Thymus (tissue), 11 donors: ENCODE measurements at regions not wholly inside any gene's neighbourhood (a gene's known extent, or its start where the extent isn't known, plus 50 kb on each side); places are given as distances from the start of the nearest gene placed in this dataset.

ENCODE experiments used
- DNase-seq, 9 donors: peaks; one replicate each; pipeline ENCODE4 v3.0.0-alpha.2; 2013; ENCODE audit warnings: low spot score in 9 of 9, low read depth in 6 of 9, missing footprints in 1 of 9
- H3K27ac ChIP-seq, 2 donors: one replicate each; pipeline ENCODE4 v1.5.1; 2013; ENCODE audit warnings: control low read depth in 1 of 2, low read depth in 1 of 2, low read length in 1 of 2, mild to moderate bottlenecking in 1 of 2, moderate library complexity in 1 of 2
- H3K27me3 ChIP-seq, 2 donors: one replicate each; pipeline ENCODE4 v1.5.1; 2013; ENCODE audit warnings: low read length in 1 of 2; ENCODE audit not compliant: control insufficient read depth in 2 of 2, insufficient read depth in 1 of 2
- H3K36me3 ChIP-seq, 2 donors: one replicate each; pipeline ENCODE4 v1.5.1; 2013; ENCODE audit warnings: low read length in 1 of 2, mild to moderate bottlenecking in 1 of 2, moderate library complexity in 1 of 2; ENCODE audit not compliant: control insufficient read depth in 2 of 2, insufficient read depth in 2 of 2
- H3K4me1 ChIP-seq, 2 donors: one replicate each; pipeline ENCODE4 v1.5.1; 2013; ENCODE audit warnings: low read length in 2 of 2; ENCODE audit not compliant: control insufficient read depth in 2 of 2, insufficient read depth in 2 of 2
- H3K4me3 ChIP-seq, 2 donors: one replicate each; pipeline ENCODE4 v1.5.1; 2013; ENCODE audit warnings: low read length in 2 of 2, control low read depth in 1 of 2, mild to moderate bottlenecking in 1 of 2
- H3K9me3 ChIP-seq, 2 donors: one replicate each; pipeline ENCODE4 v1.5.1; 2013; ENCODE audit warnings: low read length in 1 of 2, mild to moderate bottlenecking in 1 of 2; ENCODE audit not compliant: control insufficient read depth in 2 of 2, insufficient read depth in 1 of 2
- WGBS: extraction: QIAGEN DNeasy Blood & Tissue Kit; methylation state at CpG from one replicate; pipeline ENCODE4 v1.1.7; 2013; 5-methylcytosine and 5-hydroxymethylcytosine counted together
- donor health status: healthy.

DNA sequence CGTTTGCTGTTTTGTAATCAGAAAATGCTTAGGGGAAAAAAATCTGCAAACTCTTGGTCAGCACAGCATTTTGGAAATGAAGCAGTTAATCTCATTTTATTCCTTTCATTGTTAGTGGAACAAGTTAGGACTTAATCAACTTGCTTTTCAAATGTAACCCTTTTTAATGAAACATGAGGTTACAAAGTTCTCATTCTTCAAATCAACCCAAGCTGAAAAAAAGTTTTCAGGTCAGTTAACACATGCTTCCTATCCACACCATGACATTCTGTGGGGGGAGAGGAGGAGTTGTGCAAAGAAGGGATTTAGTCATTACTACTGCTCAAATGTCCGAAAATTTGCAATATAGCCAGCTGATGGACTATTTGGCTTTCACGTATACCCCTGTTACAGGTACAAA, 283.2 kb upstream of the LYPLAL1 start:
- Histone ChIP-seq H3K4me1 (no peaks in the 10 kb centered on the region), H3K36me3 (no peaks in the 10 kb centered on the region), H3K4me3 (no peak overlapping the region), H3K9me3 (no peaks in the 10 kb centered on the region), H3K27me3 (no peaks in the 10 kb centered on the region), H3K27ac (no peak overlapping the region)
- WGBS: 92% methylated on average over 3 of the region's 3 CpGs
- no peak for DNase-seq

DNA sequence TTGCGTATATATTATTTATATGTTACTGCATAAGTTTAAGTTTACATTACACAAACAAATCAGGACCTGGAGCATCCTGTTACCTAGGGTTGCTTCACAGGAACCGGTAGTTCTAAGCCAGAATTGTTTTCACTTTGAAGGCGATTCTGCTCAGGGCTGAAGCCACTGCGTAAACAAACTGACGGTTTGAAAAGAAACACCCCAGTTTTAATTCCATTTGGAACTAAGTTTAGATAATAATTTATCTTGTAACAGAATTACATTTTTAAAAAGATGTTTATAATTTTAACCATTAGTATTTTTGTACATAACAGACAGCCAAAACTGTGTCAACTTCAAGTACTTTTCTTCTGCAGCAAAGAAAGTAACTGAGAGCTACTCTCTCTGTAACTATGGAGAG, 282.1 kb upstream of the LYPLAL1 start:
- Histone ChIP-seq H3K27me3 (no peaks in the 10 kb centered on the region), H3K9me3 (no peaks in the 10 kb centered on the region), H3K4me3 (no peak overlapping the region), H3K36me3 (no peaks in the 10 kb centered on the region), H3K4me1 (no peaks in the 10 kb centered on the region), H3K27ac (no peak overlapping the region)
- WGBS: 79% methylated on average over 5 of the region's 5 CpGs
- no peak for DNase-seq

DNA sequence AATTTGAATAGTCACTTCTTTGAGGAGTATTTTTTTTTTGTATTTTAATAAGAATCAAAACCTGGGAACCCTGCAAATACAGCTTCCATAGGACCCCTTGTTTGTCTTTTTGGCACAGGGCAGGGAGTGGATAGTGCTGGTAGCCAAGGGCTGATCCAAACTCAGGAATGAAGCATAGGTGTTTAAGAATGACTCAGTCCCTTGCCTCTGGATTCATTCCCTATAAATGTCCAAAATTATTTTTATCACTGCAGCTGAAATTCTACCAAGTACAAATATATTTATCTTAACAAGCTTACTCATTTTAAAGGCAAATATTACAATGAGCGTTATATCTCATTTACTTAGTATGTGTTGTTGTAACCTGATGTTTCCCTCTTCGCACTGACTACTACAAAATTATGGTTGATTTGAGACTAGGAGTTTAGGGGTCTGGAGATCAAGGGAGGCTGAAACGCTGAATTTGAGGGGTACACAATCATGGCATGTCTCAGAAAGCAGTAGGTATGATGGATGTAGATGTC, 278.6 kb upstream of the LYPLAL1 start:
- 89% methylated on average over 3 of the region's 3 CpGs for WGBS
- H3K4me3 ChIP-seq: no peak overlapping the region
- no peaks in the 10 kb centered on the region for H3K36me3 ChIP-seq
- H3K27ac ChIP-seq: no peak overlapping the region
- no peaks in the 10 kb centered on the region for H3K4me1 ChIP-seq
- no peaks in the 10 kb centered on the region for H3K27me3 ChIP-seq
- H3K9me3 ChIP-seq: no peaks in the 10 kb centered on the region
- no peak for DNase-seq

DNA sequence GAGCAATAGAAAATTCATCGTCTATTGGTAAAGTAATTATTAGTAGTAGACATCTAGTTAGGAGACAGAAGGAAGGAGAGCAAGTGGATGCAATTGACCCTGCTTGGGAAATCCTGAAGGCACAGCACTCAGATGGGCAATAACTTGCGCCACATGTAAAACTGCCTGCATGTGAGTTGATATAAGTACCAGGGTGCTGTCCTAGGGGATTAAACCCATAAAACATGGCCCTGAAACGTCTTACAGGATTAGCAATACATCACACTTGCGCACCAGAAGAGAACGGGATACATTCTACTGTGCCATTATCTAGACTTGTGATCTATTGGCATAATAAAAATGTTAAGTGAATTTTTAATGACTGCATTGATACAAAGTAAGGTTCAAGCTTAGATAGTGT, 277.5 kb upstream of the LYPLAL1 start:
- 85% methylated on average over 5 of the region's 5 CpGs for WGBS

DNA sequence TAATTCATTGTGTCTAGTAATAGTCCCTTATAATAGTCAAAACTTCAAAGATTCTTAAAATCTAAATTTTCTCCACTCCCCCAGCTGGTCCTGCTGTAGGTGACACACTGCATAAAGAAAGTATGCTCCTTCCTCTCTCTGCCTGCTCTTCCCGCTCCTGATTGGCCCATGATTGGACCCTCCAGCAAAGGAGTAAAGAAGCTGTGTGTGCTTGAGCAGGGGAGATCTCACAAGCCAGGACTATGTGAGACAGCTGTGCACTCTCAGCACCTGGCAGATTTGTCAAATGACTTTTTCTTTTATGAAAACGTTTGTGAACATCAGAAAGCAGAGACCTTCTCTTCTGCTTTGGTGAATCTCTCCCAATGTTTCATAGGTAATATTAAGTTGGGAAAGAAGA, 274.8 kb upstream of the LYPLAL1 start:
- H3K36me3 ChIP-seq: no peaks in the 10 kb centered on the region
- no peaks in the 10 kb centered on the region for H3K27me3 ChIP-seq
- H3K9me3 ChIP-seq: no peaks in the 10 kb centered on the region
- no peak for DNase-seq
- WGBS: 70% methylated on average over 2 of the region's 2 CpGs
- H3K4me3 ChIP-seq: no peak overlapping the region
- H3K27ac ChIP-seq: no peak overlapping the region
- no peaks in the 10 kb centered on the region for H3K4me1 ChIP-seq

More for the DNA sequence above, 277.5 kb upstream of the LYPLAL1 start:
- Histone ChIP-seq H3K4me1 (no peaks in the 10 kb centered on the region), H3K27ac (no peak overlapping the region), H3K27me3 (no peaks in the 10 kb centered on the region), H3K9me3 (no peaks in the 10 kb centered on the region), H3K36me3 (no peaks in the 10 kb centered on the region), H3K4me3 (no peak overlapping the region)
- DNase-seq: no peak

DNA sequence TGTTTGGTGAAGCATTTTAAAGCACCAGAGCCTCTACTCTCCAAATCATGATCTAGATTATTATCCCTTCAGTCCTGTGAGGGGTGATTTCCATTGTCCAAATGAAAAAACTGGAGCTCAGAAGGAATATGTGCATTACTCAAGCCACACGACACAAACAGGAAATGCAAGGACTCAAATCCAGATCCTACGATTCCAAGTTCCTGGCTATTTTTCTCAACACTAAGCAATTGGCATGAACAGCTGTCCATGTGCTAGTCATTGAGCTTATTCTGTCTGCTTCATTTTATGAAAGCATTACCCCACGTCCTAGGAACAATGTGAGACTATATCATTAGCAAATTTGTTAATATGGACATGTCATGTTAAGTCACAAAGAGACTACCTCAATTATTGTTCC, 273.1 kb upstream of the LYPLAL1 start:
- Histone ChIP-seq H3K27me3 (no peaks in the 10 kb centered on the region), H3K27ac (no peak overlapping the region), H3K9me3 (no peaks in the 10 kb centered on the region), H3K4me1 (no peaks in the 10 kb centered on the region), H3K36me3 (no peaks in the 10 kb centered on the region), H3K4me3 (no peak overlapping the region)
- 75% methylated on average over 3 of the region's 3 CpGs for WGBS
- DNase-seq: no peak

DNA sequence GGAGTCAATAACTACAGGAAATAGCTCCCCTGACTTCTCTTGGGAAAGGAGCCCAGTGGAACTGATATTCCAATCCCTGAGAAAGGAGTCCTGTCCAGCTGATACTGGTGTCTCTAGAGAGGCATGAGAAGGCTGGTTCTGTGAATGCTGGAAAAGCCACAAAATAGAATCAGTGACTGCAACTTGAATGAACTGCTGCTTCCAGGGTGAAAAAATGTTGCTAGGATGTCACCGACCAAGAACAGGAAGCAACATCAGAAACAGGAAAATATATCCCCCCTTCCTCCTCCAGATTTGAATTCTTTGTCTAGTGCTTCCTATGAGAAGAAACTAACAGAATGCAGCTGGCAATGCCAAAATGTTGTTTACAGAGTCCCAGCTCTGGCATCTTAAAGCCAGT, 269.3 kb upstream of the LYPLAL1 start:
- Histone ChIP-seq H3K36me3 (no peaks in the 10 kb centered on the region), H3K27ac (no peak overlapping the region), H3K27me3 (no peaks in the 10 kb centered on the region), H3K9me3 (no peaks in the 10 kb centered on the region), H3K4me1 (no peaks in the 10 kb centered on the region), H3K4me3 (no peak overlapping the region)
- no peak for DNase-seq
- WGBS: 11% methylated on average over 1 of the region's 1 CpG

DNA sequence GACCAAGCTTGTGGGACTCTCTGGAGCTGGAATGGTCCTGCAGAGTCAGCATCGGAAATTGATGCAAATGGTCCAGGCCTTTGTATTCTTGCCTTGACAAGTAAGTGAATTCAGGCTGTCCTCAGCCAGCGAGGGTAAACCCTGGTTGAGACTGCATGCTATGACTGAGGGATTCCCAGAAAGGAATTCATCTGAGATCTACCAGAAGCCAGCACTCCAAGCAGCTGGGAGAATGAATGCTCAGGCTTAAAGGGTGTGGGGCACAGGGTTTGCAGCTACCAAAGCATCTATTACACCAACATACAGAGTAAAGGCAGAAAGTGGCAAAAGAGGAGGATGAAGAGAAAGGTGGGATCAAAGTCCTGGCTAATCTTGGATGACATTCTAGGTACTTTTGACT, 257.0 kb upstream of the LYPLAL1 start:
- no peak overlapping the region for H3K4me3 ChIP-seq
- H3K9me3 ChIP-seq: no peaks in the 10 kb centered on the region
- no peak overlapping the region for H3K27ac ChIP-seq
- no peak for DNase-seq
- H3K36me3 ChIP-seq: no peaks in the 10 kb centered on the region
- no peaks in the 10 kb centered on the region for H3K4me1 ChIP-seq
- H3K27me3 ChIP-seq: no peaks in the 10 kb centered on the region
- 90% methylated on average over 2 of the region's 2 CpGs for WGBS

DNA sequence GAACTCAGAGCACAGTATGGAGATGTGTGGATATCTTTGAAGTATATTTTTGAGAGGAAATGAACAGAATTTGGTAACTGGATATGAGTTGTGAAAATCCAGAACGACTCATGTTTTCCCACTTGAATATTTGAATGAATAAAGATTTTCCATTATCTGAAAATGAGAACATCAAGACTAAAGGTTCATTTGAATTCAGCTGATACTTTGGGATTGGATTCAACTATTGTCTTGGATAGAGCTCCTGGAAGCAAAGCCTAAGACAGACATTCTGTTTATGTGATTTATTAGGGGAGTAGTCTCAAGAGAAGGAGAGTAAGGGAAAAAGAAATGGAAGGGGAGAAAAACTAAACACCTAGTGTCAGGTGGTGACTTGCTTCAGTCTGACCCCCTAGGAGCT, 256.0 kb upstream of the LYPLAL1 start:
- Histone ChIP-seq H3K36me3 (no peaks in the 10 kb centered on the region), H3K9me3 (no peaks in the 10 kb centered on the region), H3K27me3 (no peaks in the 10 kb centered on the region), H3K4me3 (no peak overlapping the region), H3K27ac (no peak overlapping the region), H3K4me1 (no peaks in the 10 kb centered on the region)
- no peak for DNase-seq
- WGBS: 68% methylated on average over 1 of the region's 1 CpG

DNA sequence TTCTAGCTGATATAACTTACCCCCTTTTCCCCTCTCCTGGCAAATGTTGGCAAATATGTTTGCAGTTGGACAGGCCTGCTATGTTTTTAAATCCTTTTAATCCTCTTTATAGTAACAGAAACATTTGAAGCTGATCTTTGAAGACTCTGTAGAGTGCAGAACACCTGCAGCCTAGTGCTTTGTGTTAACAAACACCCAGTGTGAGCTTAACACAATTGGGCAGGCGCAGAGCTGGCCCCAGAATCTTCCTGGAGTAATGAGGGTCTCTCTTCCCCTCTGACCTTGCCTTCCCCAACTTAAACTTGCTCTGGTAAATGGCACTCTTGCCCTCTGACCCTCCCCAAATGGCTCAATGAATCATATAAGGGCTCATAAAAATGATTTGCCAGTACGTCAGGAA, 247.9 kb upstream of the LYPLAL1 start:
- H3K27ac ChIP-seq: no peak overlapping the region
- no peaks in the 10 kb centered on the region for H3K9me3 ChIP-seq
- no peak for DNase-seq
- no peaks in the 10 kb centered on the region for H3K27me3 ChIP-seq
- H3K4me3 ChIP-seq: no peak overlapping the region
- H3K36me3 ChIP-seq: no peaks in the 10 kb centered on the region
- WGBS: 90% methylated on average over 2 of the region's 2 CpGs
- H3K4me1 ChIP-seq: no peaks in the 10 kb centered on the region
